ENCODE measurements at regions not wholly inside any gene's neighbourhood (a gene's known extent, or its start where the extent isn't known, plus 50 kb on each side); places are given as distances from the start of the nearest gene placed in this dataset.

GRCh38 chr6:92114091-92114675 lies 1305.2 kb downstream of the EPHA7 start:
- no peak for DNase-seq
- Histone ChIP-seq H3K4me2 (ENCODE audit: insufficient read depth, insufficient read length, low read length) (no peak overlapping the region), H3T11ph (ENCODE audit: low read length) (no peak overlapping the region), H3K9me3 (ENCODE audit: control insufficient read depth, low read depth, low read length) (no peaks in the 10 kb centered on the region), H3K27ac (ENCODE audit: insufficient read length, low read depth, low read length) (no peak overlapping the region), H2AFZ (ENCODE audit: low read length) (no peak overlapping the region), H4K5ac (ENCODE audit: insufficient read length, low read depth, low read length) (no peak overlapping the region), H3K9ac (ENCODE audit: extremely low read depth, insufficient read length, low read length) (no peak overlapping the region), H2BK20ac (ENCODE audit: low read depth, low read length, poor library complexity, severe bottlenecking) (no peak overlapping the region), H3K27me3 (ENCODE audit: insufficient read depth, low read length) (no peaks in the 10 kb centered on the region), H2BK12ac (ENCODE audit: insufficient read length, low read depth, low read length) (no peak overlapping the region), H3K79me2 (ENCODE audit: insufficient read depth, low read length) (no peaks in the 10 kb centered on the region), H2AK5ac (ENCODE audit: insufficient read length, low read length) (no peak overlapping the region), H3K23me2 (ENCODE audit: insufficient read length, low read depth, low read length, poor library complexity, severe bottlenecking) (no peaks in the 10 kb centered on the region), H3K14ac (ENCODE audit: insufficient read depth, low read length) (no peak overlapping the region), H4K91ac (ENCODE audit: insufficient read length, low read depth, low read length) (no peak overlapping the region), H4K20me1 (ENCODE audit: control insufficient read depth, insufficient read depth, insufficient read length) (no peaks in the 10 kb centered on the region), H2BK5ac (ENCODE audit: insufficient read length, low read length) (no peak overlapping the region), H3K18ac (ENCODE audit: insufficient read length, low read depth, low read length) (no peak overlapping the region), H3K4ac (ENCODE audit: low read depth, low read length) (no peak overlapping the region), H3K56ac (ENCODE audit: insufficient read length, low read depth, low read length) (no peak overlapping the region), H2BK120ac (ENCODE audit: low read depth, low read length, poor library complexity, severe bottlenecking) (no peak overlapping the region), H3K79me1 (ENCODE audit: insufficient read depth, low read depth, low read length, poor library complexity, severe bottlenecking) (no peaks in the 10 kb centered on the region), H4K8ac (replicated peaks; ENCODE audit: insufficient read length, low read depth, low read length) (no peak overlapping the region), H3K23ac (ENCODE audit: insufficient read length, low read depth, low read length) (no peak overlapping the region), H3K4me1 (ENCODE audit: insufficient read depth, low read length) (no peaks in the 10 kb centered on the region; the same call in 1 of the 2 replicates), H2BK15ac (ENCODE audit: low read depth, low read length) (no peak overlapping the region)
- Mint-ChIP-seq H3K4me1 (peaks cover 12 to 15% of the 10 kb centered on the region in 2 experiments), H3K27ac (no peak overlapping the region), H3K4me3 (no peak overlapping the region), H3K9me3 (no peaks in the 10 kb centered on the region), H3K36me3 (ENCODE audit: insufficient read depth in 1 of 3, low read depth in 3 of 3) (no peaks in the 10 kb centered on the region), H3K27me3 (ENCODE audit: low read depth) (no peaks in the 10 kb centered on the region; the same call in 1 of the 2 replicates)
- no CpG with 5 or more reads among the region's 1 CpG for WGBS (ENCODE audit: extremely low coverage, insufficient read length, low lambda C conversion rate)
- no peak for TF ChIP-seq CTCF (conservative IDR thresholded peaks at IDR 0.05)

All from H9 (cell line).